ENCODE measurements at regions not wholly inside any gene's neighbourhood (a gene's known extent, or its start where the extent isn't known, plus 50 kb on each side); places are given as distances from the start of the nearest gene placed in this dataset.

DNA sequence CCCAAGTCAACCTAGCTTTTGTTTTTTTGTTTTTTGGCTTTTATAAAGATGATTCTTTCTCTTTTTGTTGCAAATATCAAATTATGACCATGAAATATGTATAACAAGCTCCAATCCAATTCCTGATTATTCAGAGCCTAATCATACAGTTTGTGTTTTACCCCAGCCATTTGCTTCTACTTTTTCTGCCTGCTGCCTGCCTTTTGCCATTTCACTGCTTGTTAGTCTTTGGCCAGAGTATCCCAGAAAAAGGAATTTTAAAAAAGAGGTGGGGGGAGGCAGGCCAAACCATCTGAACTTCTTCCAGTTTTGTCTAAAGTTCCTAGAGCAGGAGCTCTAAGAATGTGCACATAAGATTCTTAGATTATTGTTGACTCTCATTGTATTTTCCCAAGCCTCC, 211.9 kb upstream of the VRK2 start:
- TF ChIP-seq ELF3 (CRISPR knock-in tag; IDR thresholded peaks at IDR 0.05), result no peak
- no peak for TF ChIP-seq CEBPB (IDR thresholded peaks at IDR 0.05; ENCODE audit: borderline replicate concordance, low read depth, low read length)
- no peak for TF ChIP-seq PHF21A (CRISPR knock-in tag; IDR thresholded peaks at IDR 0.05)
- TF ChIP-seq EZH2 (conservative IDR thresholded peaks at IDR 0.05; ENCODE audit: low read depth, low read length), result no peak
- TF ChIP-seq, protein P1, sequence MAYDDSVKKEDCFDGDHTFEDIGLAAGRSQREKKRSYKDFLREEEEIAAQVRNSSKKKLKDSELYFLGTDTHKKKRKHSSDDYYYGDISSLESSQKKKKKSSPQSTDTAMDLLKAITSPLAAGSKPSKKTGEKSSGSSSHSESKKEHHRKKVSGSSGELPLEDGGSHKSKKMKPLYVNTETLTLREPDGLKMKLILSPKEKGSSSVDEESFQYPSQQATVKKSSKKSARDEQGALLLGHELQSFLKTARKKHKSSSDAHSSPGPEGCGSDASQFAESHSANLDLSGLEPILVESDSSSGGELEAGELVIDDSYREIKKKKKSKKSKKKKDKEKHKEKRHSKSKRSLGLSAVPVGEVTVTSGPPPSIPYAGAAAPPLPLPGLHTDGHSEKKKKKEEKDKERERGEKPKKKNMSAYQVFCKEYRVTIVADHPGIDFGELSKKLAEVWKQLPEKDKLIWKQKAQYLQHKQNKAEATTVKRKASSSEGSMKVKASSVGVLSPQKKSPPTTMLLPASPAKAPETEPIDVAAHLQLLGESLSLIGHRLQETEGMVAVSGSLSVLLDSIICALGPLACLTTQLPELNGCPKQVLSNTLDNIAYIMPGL (CRISPR knock-in tag; IDR thresholded peaks at IDR 0.05; ENCODE audit: borderline replicate concordance in 1 of 2, low read depth in 1 of 2), result no peak
- TF ChIP-seq TAF1 (CRISPR knock-in tag; IDR thresholded peaks at IDR 0.05), result no peak
- TF ChIP-seq, protein P2, sequence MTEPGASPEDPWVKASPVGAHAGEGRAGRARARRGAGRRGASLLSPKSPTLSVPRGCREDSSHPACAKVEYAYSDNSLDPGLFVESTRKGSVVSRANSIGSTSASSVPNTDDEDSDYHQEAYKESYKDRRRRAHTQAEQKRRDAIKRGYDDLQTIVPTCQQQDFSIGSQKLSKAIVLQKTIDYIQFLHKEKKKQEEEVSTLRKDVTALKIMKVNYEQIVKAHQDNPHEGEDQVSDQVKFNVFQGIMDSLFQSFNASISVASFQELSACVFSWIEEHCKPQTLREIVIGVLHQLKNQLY (CRISPR knock-in tag; IDR thresholded peaks at IDR 0.05), result no peak
- TF ChIP-seq RBM39 (IDR thresholded peaks at IDR 0.05; ENCODE audit: low read depth, low read length, poor library complexity, severe bottlenecking), result no peak
- no peak for TF ChIP-seq POLR2A (IDR thresholded peaks at IDR 0.05; ENCODE audit: insufficient read depth in 1 of 2, low read depth in 2 of 2, low read length in 2 of 2)
- no peak for TF ChIP-seq NR3C1 (CRISPR knock-in tag; IDR thresholded peaks at IDR 0.05)
- TF ChIP-seq ZNF501 (CRISPR knock-in tag; IDR thresholded peaks at IDR 0.05), result no peak
